Gastroesophageal sphincter (tissue), 3 donors: ENCODE measurements at regions not wholly inside any gene's neighbourhood (a gene's known extent, or its start where the extent isn't known, plus 50 kb on each side); places are given as distances from the start of the nearest gene placed in this dataset.

Source experiments
- EP300 ChIP-seq: sonication (generic); formaldehyde crosslinking; IDR thresholded peaks from one replicate; pipeline ENCODE4 v1.6.1; 2017; ENCODE audit warnings: antibody characterized with exemption, mild to moderate bottlenecking
- POLR2A ChIP-seq, 2 donors: fragments of 450-650 bp; IDR thresholded peaks; one replicate each; pipeline ENCODE4 v1.6.1; 2017; ENCODE audit warnings: antibody characterized with exemption in 2 of 2, mild to moderate bottlenecking in 2 of 2, moderate library complexity in 1 of 2
- POLR2AphosphoS5 ChIP-seq: sonication (generic); formaldehyde crosslinking; IDR thresholded peaks from one replicate; pipeline ENCODE4 v1.6.1; 2017; ENCODE audit warnings: antibody characterized with exemption
- TF ChIP-seq, protein P1 (sequence below), 4 experiments: fragments of 200-600 bp in 2 of 4; fragments of 450-650 bp in 2 of 4; sonication (generic) in 1 of 4; IDR thresholded peaks; one replicate each; pipeline ENCODE4 v1.5.1; 2017 to 2019; ENCODE audit warnings: antibody characterized with exemption in 4 of 4, mild to moderate bottlenecking in 2 of 4, moderate library complexity in 2 of 4

DNA sequence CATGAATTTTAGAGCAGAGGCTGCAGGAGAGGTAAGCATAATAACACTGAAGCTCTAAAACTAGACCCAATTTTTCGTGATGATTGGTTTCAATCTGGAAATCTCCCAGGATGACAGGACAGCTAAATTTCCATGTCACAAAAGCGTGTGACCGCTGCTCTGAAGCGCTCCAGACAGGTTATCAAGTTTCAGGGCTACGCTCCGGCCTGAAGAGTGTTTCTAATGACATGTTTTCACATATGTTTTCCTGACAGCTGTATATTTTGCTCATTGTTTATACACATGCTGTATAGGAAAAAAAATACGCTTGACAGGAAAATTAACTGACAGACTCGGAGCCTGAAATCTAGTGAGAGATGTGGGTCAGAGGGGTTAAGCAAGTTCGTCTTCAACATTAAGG, 219.8 kb upstream of the BMPER start:
- TF ChIP-seq POLR2A (IDR thresholded peaks at IDR 0.05), result no peak
- TF ChIP-seq, protein P1, sequence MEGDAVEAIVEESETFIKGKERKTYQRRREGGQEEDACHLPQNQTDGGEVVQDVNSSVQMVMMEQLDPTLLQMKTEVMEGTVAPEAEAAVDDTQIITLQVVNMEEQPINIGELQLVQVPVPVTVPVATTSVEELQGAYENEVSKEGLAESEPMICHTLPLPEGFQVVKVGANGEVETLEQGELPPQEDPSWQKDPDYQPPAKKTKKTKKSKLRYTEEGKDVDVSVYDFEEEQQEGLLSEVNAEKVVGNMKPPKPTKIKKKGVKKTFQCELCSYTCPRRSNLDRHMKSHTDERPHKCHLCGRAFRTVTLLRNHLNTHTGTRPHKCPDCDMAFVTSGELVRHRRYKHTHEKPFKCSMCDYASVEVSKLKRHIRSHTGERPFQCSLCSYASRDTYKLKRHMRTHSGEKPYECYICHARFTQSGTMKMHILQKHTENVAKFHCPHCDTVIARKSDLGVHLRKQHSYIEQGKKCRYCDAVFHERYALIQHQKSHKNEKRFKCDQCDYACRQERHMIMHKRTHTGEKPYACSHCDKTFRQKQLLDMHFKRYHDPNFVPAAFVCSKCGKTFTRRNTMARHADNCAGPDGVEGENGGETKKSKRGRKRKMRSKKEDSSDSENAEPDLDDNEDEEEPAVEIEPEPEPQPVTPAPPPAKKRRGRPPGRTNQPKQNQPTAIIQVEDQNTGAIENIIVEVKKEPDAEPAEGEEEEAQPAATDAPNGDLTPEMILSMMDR (IDR thresholded peaks at IDR 0.05), result no peak
- TF ChIP-seq POLR2AphosphoS5, result no peak
- TF ChIP-seq EP300, result no peak
